HG03378 (cell line): ENCODE measurements at regions not wholly inside any gene's neighbourhood (a gene's known extent, or its start where the extent isn't known, plus 50 kb on each side); places are given as distances from the start of the nearest gene placed in this dataset.
"Not testable (repeated sequence)": the region's sequence is repeated elsewhere in the genome, so short reads cannot be mapped to it uniquely, and the experiment has no call there.

Experiments used
- ATAC-seq: cut with Tn5 transposase; IDR thresholded peaks from one replicate; pipeline ENCODE4 v1.9.1; 2021; ENCODE audit warnings: mild to moderate bottlenecking, moderate library complexity; ENCODE audit not compliant: unreplicated experiment

DNA sequence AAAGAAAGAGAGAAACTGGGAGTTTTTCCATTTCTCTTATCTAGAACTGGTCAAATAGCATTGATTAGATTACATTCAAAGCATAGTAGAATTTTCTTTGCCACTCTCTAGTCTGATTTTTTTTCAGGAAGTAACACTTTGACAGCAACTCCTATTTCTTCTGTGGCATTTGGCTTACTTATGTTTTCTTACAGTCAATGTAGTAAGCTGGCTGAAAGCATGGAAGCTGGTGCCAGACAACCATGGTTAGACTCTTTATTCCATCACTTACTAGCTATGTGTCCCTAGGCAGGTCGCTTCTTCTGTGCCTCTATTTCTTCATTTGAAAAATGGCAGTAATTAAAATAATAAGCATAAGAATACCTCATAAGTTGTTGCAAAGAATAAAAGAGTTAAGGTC, 54.2 kb upstream of the OPRM1 start:
- ATAC-seq = no peak

- no peak for ATAC-seq
These were observed 58.9 kb upstream of the OPRM1 start for GRCh38 chr6:153980171-153980570.

DNA sequence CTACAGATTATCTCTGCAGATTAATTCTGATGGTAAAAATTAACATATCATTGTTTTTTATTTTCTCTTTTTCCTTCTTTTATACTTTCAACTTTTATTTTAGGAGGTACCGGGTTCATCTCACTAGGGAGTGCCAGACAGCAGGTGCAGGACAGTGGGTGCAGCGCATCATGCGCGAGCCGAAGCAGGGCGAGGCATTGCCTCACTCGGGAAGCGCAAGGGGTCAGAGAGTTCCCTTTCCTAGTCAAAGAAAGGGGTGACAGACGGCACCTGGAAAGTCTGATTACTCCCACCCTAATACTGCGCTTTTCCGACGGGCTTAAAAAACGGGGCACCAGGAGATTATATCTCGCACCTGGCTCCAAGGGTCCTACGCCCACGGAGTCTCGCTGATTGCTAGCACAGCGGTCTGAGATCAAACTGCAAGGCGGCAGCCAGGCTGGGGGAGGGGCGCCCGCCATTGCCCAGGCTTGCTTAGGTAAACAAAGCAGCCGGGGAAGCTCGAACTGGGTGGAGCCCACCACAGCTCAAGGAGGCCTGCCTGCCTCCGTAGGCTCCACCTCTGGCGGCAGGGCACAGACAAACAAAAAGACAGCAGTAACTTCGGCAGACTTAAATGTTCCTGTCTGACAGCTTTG, 60.0 kb upstream of the OPRM1 start:
- not testable (repeated sequence) for ATAC-seq

- ATAC-seq = no peak
These were observed 61.9 kb upstream of the OPRM1 start for GRCh38 chr6:153976921-153977693.

- ATAC-seq = no peak
These were observed 73.0 kb upstream of the OPRM1 start for GRCh38 chr6:153966001-153966400.

GRCh38 chr6:153963352-153963751, 75.7 kb upstream of the OPRM1 start:
- no peak for ATAC-seq

- ATAC-seq = no peak
These were observed 76.5 kb upstream of the OPRM1 start for GRCh38 chr6:153962555-153962954.

DNA sequence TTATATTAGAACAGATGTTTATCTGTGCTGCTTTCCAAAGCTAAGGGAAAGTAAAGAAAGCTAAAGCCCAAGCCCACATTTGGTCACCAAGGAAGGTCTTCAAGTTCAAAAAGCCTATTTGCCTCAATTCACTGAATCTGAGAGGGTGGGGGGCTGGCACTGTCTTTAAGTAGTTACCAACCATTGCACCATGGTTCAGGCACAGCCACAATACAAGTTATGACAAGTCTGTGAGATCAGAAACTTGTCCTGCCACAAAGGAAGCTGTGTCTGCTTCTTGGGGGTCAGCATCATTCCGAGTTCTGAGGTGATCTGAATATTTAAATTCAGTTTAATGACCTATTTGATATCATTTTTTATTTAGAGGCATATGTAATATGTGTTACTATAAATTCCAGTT, 78.3 kb upstream of the OPRM1 start:
- ATAC-seq = no peak

GRCh38 chr6:153960281-153960680, 78.8 kb upstream of the OPRM1 start:
- ATAC-seq = no peak

GRCh38 chr6:153959276-153959675, 79.8 kb upstream of the OPRM1 start:
- no peak for ATAC-seq

DNA sequence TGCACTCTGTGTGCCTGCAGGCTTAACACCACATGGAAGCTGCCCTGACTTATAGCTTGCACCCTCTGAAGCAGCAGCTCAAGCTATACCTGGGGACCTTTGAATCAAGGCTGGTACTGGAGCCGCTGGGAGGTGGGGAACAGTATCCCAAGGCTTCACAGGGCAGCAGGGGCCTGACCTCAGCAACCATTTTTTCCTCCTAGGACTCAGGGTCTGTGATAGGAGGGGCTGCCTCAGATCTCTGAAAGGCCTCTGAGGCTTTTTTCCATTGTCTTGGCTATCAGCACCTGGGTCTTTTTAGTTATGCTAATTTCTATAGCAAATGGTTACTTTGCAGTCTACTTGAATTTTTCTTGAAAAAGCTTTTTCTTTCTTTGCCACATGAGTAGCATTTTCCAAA, 80.2 kb upstream of the OPRM1 start:
- no peak for ATAC-seq

DNA sequence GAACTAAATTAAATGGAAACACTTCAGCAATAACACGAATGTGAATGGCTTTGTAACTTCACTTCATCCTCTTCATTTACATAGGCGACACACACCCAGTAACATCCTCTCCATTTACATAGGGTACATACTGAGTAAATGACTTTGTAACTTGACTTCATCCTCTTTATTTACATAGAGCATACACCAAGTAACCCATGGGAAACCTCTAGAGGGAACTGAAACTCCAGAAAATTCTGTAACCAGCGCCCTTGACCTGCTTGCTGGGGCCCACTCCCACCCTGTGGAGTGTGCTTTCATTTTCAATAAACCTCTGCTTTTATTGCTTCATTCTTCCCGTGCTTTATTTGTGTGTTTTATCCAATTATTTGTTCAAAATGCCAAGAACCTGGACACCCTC, 81.6 kb upstream of the OPRM1 start:
- peak; percentile 97 for ATAC-seq

GRCh38 chr6:153956808-153957207, 82.2 kb upstream of the OPRM1 start:
- no peak for ATAC-seq

DNA sequence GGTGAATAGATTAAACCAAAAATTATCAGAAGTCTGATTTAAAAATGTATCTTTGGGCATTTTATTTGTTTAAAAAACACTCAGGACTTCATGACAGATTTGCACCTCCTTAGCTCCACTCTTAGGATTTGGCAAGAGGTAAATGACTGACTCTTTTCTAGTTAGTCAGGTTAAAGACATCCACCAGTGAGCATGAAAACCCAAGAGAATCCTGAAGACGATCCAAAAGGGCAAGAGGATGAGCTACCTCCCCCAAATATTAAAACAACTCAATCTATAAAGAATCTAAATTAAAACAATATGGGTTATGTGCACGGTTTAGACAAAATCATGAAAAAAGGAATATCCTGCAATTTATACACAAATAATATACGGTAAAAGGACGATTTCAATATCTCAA, 89.4 kb upstream of the OPRM1 start:
- no peak for ATAC-seq

GRCh38 chr6:153947808-153948447, 91.1 kb upstream of the OPRM1 start:
- no peak for ATAC-seq

- no peak for ATAC-seq
These were observed 94.8 kb upstream of the OPRM1 start for GRCh38 chr6:153944201-153944600.

- ATAC-seq = no peak
These were observed 96.7 kb upstream of the OPRM1 start for GRCh38 chr6:153942361-153942760.

DNA sequence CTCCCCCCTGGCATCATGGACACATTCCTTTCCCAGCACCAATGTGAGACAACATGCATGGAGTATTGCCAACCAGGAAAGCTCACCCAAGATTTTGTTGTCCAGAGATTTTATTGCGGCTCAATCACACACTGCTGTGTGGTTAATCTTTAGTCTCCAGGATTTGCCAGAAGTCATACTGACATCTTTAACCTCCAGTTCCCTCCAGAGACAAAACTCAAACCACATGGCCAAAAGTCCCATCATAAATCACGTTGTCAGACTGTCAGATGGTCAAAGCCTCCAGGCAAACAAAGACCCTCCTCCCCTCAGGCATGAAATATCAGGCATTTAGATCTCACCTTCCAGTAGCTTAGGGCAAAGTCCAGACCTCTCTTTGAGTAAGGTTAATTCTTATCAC, 97.3 kb upstream of the OPRM1 start:
- no peak for ATAC-seq

DNA sequence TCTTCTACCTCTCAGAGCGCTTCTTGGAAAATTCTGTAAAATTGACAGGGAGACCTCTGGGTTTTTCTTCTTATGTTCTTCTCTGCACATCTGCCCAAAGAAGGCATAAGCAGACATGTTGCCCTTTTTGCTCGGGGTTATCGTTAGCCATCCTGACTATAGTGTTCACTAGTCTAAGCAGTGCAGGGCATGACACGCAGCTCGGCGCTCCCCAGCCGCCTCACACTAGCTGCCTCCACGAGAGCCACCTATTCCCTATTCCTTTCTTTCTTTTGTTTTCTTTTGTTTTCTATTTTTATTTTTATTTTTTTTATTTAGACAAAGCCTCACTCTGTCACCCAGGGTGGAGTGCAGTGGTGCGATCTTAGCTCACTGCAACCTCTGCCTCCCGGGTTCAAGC, 100.2 kb upstream of the OPRM1 start:
- no peak for ATAC-seq

DNA sequence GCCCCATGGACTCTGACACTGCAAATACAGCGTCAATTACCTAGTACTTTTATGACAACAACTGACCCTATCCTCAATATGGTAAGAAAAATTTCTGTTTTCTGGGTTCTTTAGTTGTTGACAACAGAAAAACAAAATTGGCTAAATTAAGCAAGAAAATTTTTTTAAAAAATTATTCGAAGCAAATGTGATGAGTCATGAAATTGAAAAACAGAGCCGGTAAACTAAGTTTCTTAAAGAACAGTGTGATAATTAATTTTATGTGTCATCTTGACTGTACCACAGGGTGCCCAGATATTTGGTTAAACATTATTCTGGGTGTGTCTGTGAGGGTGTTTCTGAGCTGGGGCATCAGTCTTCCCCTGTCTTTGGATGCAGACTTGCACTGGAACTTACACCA, 107.6 kb upstream of the OPRM1 start:
- no peak for ATAC-seq

DNA sequence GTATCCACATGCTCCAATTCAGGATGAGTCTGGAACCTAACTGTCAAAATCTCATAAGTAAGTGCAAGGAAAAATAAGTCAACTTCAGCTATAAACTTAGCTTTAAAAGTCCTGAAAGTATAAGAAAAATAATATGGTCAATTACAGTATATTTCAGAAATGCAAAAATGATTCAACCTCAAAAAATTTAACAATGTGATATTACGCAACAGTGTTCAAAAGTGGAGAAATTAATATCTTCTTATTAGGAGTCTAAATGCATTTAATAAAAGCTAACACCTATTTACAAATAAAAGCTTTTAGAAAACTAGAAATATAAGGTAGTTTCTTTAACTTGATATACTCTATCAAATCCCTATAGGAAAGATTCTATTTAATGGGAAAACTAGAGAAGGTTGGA, 111.2 kb upstream of the OPRM1 start:
- no peak for ATAC-seq

- no peak for ATAC-seq
These were observed 140.5 kb upstream of the OPRM1 start for GRCh38 chr6:153898360-153899059.
